ENCODE measurements at regions not wholly inside any gene's neighbourhood (a gene's known extent, or its start where the extent isn't known, plus 50 kb on each side); places are given as distances from the start of the nearest gene placed in this dataset.
A peak's percentile ranks its signal among the peaks of the same experiment; 100 is the strongest.

DNA sequence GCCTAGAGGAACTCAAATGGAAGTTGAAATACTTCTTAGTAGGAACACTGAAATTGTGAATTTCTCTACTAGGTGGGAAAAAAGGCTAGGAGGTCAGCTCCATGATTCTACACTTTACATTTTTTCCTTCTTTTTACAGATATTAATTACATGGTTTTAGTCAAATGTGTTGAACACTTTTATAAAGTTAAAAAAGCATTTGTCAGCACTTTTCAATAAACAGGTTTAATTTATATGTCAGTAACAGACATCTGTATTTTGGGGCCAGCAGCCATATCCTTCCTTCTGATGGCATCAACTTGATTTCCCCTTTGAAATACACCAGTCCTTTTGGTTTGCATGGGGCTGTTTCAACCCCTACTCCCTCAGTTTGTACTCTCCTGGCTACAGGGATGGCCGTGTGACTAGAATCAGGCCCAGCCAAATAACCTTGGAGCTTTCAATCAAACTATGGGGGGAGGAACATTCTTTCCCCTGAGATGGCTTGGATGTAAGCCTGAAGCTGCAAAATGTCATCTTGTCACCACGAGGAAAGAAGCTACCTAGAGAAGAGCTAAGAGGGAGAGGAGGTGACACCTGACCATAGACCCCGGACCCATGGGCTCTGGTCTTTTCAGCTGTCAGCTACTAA lies 171.0 kb upstream of the NEBL start:
- no peak overlapping the region for H3K27ac ChIP-seq (ENCODE audit: low read depth, low read length)
- H3K4me1 ChIP-seq (replicated peaks in 1 of 4; ENCODE audit: control insufficient read depth in 3 of 4, insufficient read depth in 4 of 4, low read length in 3 of 4), result peaks cover 0 to 3% (median 0%) of the 10 kb centered on the region in 4 experiments; a peak in 1 of 7 replicates
- H2BK12ac ChIP-seq (ENCODE audit: low read depth, low read length), result no peak overlapping the region
- H3K79me2 ChIP-seq (ENCODE audit: control insufficient read depth in 1 of 2, insufficient read depth in 2 of 2, low read length in 2 of 2), result no peaks in the 10 kb centered on the region
- H3K18ac ChIP-seq (ENCODE audit: extremely low read depth, low read length), result no peak overlapping the region
- no peak overlapping the region for H2BK5ac ChIP-seq (ENCODE audit: low read depth, low read length)
- H4K91ac ChIP-seq (replicated peaks; ENCODE audit: insufficient read length, low read length), result no peak overlapping the region
- no peak overlapping the region for H2BK20ac ChIP-seq (ENCODE audit: low read length)
- DNase-seq (ENCODE audit: low read depth in 1 of 2, low spot score in 2 of 2), result no peak
- H2AFZ ChIP-seq (ENCODE audit: low read length), result no peak overlapping the region
- CTCF ChIA-PET (ENCODE audit: partially characterized antibody), result interaction anchor here (1.0 to 2.2 kb wide), 4 partner anchors 10 to 211 kb away, joined by 3 to 16 read pairs (median 3); no protein-coding TSS in a partner anchor
- no peak overlapping the region for H3K23ac ChIP-seq (ENCODE audit: insufficient read length)
- H2BK15ac ChIP-seq (ENCODE audit: low read length), result no peak overlapping the region
- POLR2A ChIA-PET (ENCODE audit: partially characterized antibody), result no interaction called here
- no peaks in the 10 kb centered on the region for H4K20me1 ChIP-seq (replicated peaks in 1 of 2; ENCODE audit: control insufficient read depth in 1 of 2, insufficient read depth in 2 of 2, low read length in 2 of 2)
- no peak overlapping the region for H3K56ac ChIP-seq (replicated peaks; ENCODE audit: insufficient read length, low read depth, low read length)
- H2AK5ac ChIP-seq (ENCODE audit: low read depth, low read length), result no peak overlapping the region
- H3K36me3 ChIP-seq (ENCODE audit: control insufficient read depth in 2 of 4, insufficient read depth in 4 of 4, low read length in 3 of 4), result no peaks in the 10 kb centered on the region
- H3K4ac ChIP-seq (replicated peaks; ENCODE audit: insufficient read length, low read depth, low read length), result no peak overlapping the region
- peak; percentile 54; the same call in 1 of the 2 replicates for TF ChIP-seq MAFK (IDR thresholded peaks at IDR 0.05; ENCODE audit: low read depth, low read length)
- TF ChIP-seq KDM1A (IDR thresholded peaks at IDR 0.05; ENCODE audit: borderline replicate concordance, low read length), result no peak
- no peaks in the 10 kb centered on the region for H3K27me3 ChIP-seq (replicated peaks in 1 of 4; ENCODE audit: control insufficient read depth in 3 of 4, extremely low read depth in 1 of 4, insufficient read depth in 3 of 4, low read length in 3 of 4)
- FAIRE-seq, result no peak
- H3K4me2 ChIP-seq (ENCODE audit: insufficient read depth in 1 of 2, low read depth in 2 of 2, low read length in 2 of 2), result no peak overlapping the region
- no peak overlapping the region for H4K8ac ChIP-seq (ENCODE audit: extremely low read depth, insufficient read depth, low read length)
- no peaks in the 10 kb centered on the region for H3K79me1 ChIP-seq (ENCODE audit: low read depth, low read length)
- H4K5ac ChIP-seq (ENCODE audit: insufficient read length, low read depth, low read length), result no peak overlapping the region
- no peaks in the 10 kb centered on the region for H3K23me2 ChIP-seq (ENCODE audit: low read depth, low read length)
- H3K14ac ChIP-seq (ENCODE audit: insufficient read length), result no peak overlapping the region
- WGBS, 2 experiments (ENCODE audit: extremely low coverage in 1 of 2, insufficient coverage in 1 of 2, insufficient read length in 1 of 2, insufficient replicate concordance in 2 of 2, low coverage in 1 of 2, low lambda C conversion rate in 2 of 2, missing lambda C conversion rate in 1 of 2), result 87% methylated on average over 3 of the region's 3 CpGs; no CpG with 5 or more reads in 1 of the 2 experiments
- H2BK120ac ChIP-seq (replicated peaks; ENCODE audit: low read depth, low read length), result no peak overlapping the region
- H3K9ac ChIP-seq (replicated peaks in 1 of 4; ENCODE audit: extremely low read depth in 1 of 4, low read depth in 3 of 4, low read length in 3 of 4), result no peak overlapping the region
- no peaks in the 10 kb centered on the region for H3K9me3 ChIP-seq (ENCODE audit: insufficient read depth in 2 of 2, low read depth in 1 of 2, low read length in 1 of 2)
- no peak overlapping the region for H3K4me3 ChIP-seq (ENCODE audit: extremely low read depth in 1 of 4, insufficient read depth in 2 of 4, low read depth in 3 of 4, low read length in 4 of 4)
